Keratinocyte (primary cell): ENCODE measurements at regions not wholly inside any gene's neighbourhood (a gene's known extent, or its start where the extent isn't known, plus 50 kb on each side); places are given as distances from the start of the nearest gene placed in this dataset.

Experiments used
- DNase-seq: peaks from one replicate; pipeline ENCODE4 v3.0.0-alpha.2; 2011; ENCODE audit warnings: low read depth, missing footprints, low spot score
- FAIRE-seq: peaks from 2 replicates; lab custom pipeline; 2011; peaks lifted over from hg19 to GRCh38; lab: Jason Lieb, UNC
- H2AFZ ChIP-seq: 2 replicates; pipeline ENCODE4 v1.6.0; 2012; ENCODE audit warnings: low read length, control low read depth, inconsistent platforms; ENCODE audit not compliant: control insufficient read depth
- H3K27ac ChIP-seq: 2 replicates; pipeline ENCODE4 v1.5.1; 2011; ENCODE audit warnings: low read length; ENCODE audit not compliant: control insufficient read depth, insufficient read depth
- H3K27me3 ChIP-seq: 3 replicates; pipeline ENCODE4 v1.6.0; 2011; ENCODE audit warnings: low read length; ENCODE audit not compliant: control insufficient read depth, insufficient read depth; ENCODE audit errors: extremely low read depth
- H3K36me3 ChIP-seq, 2 experiments: 2 replicates in 1 of 2; 3 replicates in 1 of 2; pipeline ENCODE4 v1.5.1; 2011; ENCODE audit warnings: low read length in 2 of 2, mild to moderate bottlenecking in 1 of 2; ENCODE audit not compliant: control insufficient read depth in 2 of 2, insufficient read depth in 2 of 2; ENCODE audit errors: extremely low read depth in 1 of 2
- H3K4me1 ChIP-seq: 3 replicates; pipeline ENCODE4 v1.5.1; 2011; ENCODE audit warnings: low read length; ENCODE audit not compliant: control insufficient read depth, insufficient read depth; ENCODE audit errors: extremely low read depth
- H3K4me2 ChIP-seq: 3 replicates; pipeline ENCODE4 v1.6.0; 2011; ENCODE audit warnings: low read depth, low read length; ENCODE audit not compliant: control insufficient read depth, insufficient read depth; ENCODE audit errors: extremely low read depth
- H3K4me3 ChIP-seq, 3 experiments: fragments of 200-600 bp in 1 of 3; sonication (generic) in 1 of 3; 2 replicates in 2 of 3; 3 replicates in 1 of 3; pipeline ENCODE4 v1.5.1; 2011 to 2016; ENCODE audit warnings: low read length in 3 of 3, mild to moderate bottlenecking in 3 of 3, control low read depth in 2 of 3, inconsistent platforms in 1 of 3, low read depth in 1 of 3, mixed read lengths in 1 of 3, mixed run types in 1 of 3, moderate library complexity in 1 of 3; ENCODE audit not compliant: control insufficient read depth in 2 of 3, insufficient read depth in 2 of 3; ENCODE audit errors: extremely low read depth in 1 of 3
- H3K79me2 ChIP-seq: 2 replicates; pipeline ENCODE4 v1.6.0; 2012; ENCODE audit warnings: low read length; ENCODE audit not compliant: control insufficient read depth, insufficient read depth
- H3K9ac ChIP-seq: 3 replicates; pipeline ENCODE4 v1.6.0; 2011; ENCODE audit warnings: low read length; ENCODE audit not compliant: control insufficient read depth, insufficient read depth; ENCODE audit errors: extremely low read depth
- H3K9me1 ChIP-seq: 3 replicates; pipeline ENCODE4 v1.6.0; 2011; ENCODE audit warnings: low read length; ENCODE audit not compliant: control insufficient read depth, insufficient read depth; ENCODE audit errors: extremely low read depth
- H3K9me3 ChIP-seq: 2 replicates; pipeline ENCODE4 v1.5.1; 2012; ENCODE audit warnings: low read depth, low read length; ENCODE audit not compliant: control insufficient read depth
- H4K20me1 ChIP-seq: 3 replicates; pipeline ENCODE4 v1.6.0; 2011; ENCODE audit warnings: low read length; ENCODE audit not compliant: control insufficient read depth, insufficient read depth; ENCODE audit errors: extremely low read depth
- EZH2 ChIP-seq: IDR thresholded peaks from one replicate; pipeline ENCODE4 v1.6.1; 2012; ENCODE audit warnings: inconsistent platforms, mild to moderate bottlenecking, low read length, moderate library complexity
- dilution Hi-C: fragments of 300-500 bp; cut with MboI; formaldehyde crosslinking; loops from one replicate; pipeline ENCODE4 v1.7.0; 2020; ENCODE audit warnings: low sequenced_read_pairs; ENCODE audit not compliant: extremely low pct_ligation_motif_present
- TF ChIP-seq, protein P1 (sequence below), 3 experiments: IDR thresholded peaks in 1 of 3; conservative IDR thresholded peaks in 1 of 3; optimal IDR thresholded peaks in 1 of 3; 2 replicates in 2 of 3; 3 replicates in 1 of 3; pipeline versions ENCODE3 to v1.5.1; 2011; ENCODE audit warnings: low read length in 3 of 3, mild to moderate bottlenecking in 3 of 3, moderate library complexity in 2 of 3, control low read depth in 1 of 3, inconsistent platforms in 1 of 3; ENCODE audit not compliant: insufficient read depth in 2 of 3; ENCODE audit errors: extremely low read depth in 1 of 3

DNA sequence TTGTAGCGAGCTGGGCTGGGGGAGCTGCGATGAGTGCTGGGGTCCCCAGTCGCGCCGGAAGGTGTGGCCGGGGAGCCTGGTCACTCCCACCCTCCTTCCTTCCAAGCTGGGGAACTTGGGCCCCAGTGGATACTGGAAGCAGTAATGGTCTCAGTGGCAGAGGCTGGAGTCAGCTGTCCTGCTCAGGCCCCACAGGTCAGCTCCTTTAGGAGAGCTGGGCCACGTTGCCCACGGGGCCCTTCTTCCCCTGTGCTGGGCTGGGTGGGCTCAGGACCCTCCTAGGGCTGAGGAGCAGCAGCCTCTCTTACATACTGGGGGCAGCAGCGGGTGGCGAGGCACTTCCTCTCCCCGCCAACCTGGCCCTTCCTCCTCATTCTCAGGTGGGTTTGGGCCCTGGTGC is 200.6 kb upstream of the MKI67 start:
- H3K4me2 ChIP-seq: no peak overlapping the region
- H3K4me1 ChIP-seq: no peaks in the 10 kb centered on the region
- TF ChIP-seq, protein P1, sequence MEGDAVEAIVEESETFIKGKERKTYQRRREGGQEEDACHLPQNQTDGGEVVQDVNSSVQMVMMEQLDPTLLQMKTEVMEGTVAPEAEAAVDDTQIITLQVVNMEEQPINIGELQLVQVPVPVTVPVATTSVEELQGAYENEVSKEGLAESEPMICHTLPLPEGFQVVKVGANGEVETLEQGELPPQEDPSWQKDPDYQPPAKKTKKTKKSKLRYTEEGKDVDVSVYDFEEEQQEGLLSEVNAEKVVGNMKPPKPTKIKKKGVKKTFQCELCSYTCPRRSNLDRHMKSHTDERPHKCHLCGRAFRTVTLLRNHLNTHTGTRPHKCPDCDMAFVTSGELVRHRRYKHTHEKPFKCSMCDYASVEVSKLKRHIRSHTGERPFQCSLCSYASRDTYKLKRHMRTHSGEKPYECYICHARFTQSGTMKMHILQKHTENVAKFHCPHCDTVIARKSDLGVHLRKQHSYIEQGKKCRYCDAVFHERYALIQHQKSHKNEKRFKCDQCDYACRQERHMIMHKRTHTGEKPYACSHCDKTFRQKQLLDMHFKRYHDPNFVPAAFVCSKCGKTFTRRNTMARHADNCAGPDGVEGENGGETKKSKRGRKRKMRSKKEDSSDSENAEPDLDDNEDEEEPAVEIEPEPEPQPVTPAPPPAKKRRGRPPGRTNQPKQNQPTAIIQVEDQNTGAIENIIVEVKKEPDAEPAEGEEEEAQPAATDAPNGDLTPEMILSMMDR (optimal IDR thresholded peaks at IDR 0.05 in 1 of 3, IDR thresholded peaks at IDR 0.05 in 1 of 3, conservative IDR thresholded peaks at IDR 0.05 in 1 of 3; ENCODE audit: extremely low read depth in 1 of 3, insufficient read depth in 2 of 3, low read length in 3 of 3): no peak
- no peak for TF ChIP-seq EZH2
- DNase-seq: no peak
- H3K9me1 ChIP-seq: no peaks in the 10 kb centered on the region
- peaks cover 2% of the 10 kb centered on the region for H3K9me3 ChIP-seq
- dilution Hi-C loops: no loop called here
- no peak overlapping the region for H2AFZ ChIP-seq
- H3K4me3 ChIP-seq: no peak overlapping the region
- H3K27ac ChIP-seq: no peak overlapping the region
- no peak for FAIRE-seq
- no peaks in the 10 kb centered on the region for H3K79me2 ChIP-seq
- H3K9ac ChIP-seq: no peak overlapping the region
- H4K20me1 ChIP-seq: no peaks in the 10 kb centered on the region
- H3K27me3 ChIP-seq: no peaks in the 10 kb centered on the region
- no peaks in the 10 kb centered on the region for H3K36me3 ChIP-seq

GRCh38 chr10:128336401-128336800 is 210.2 kb upstream of the MKI67 start:
- Histone ChIP-seq H3K79me2 (no peaks in the 10 kb centered on the region), H3K9me3 (no peaks in the 10 kb centered on the region), H3K9ac (no peak overlapping the region), H4K20me1 (no peaks in the 10 kb centered on the region), H3K27me3 (no peaks in the 10 kb centered on the region), H3K4me2 (no peak overlapping the region), H3K4me1 (no peaks in the 10 kb centered on the region), H3K4me3 (no peak overlapping the region), H2AFZ (no peak overlapping the region), H3K27ac (no peak overlapping the region), H3K9me1 (no peaks in the 10 kb centered on the region), H3K36me3 (no peaks in the 10 kb centered on the region)
- TF ChIP-seq, protein P1 (optimal IDR thresholded peaks at IDR 0.05 in 1 of 3, IDR thresholded peaks at IDR 0.05 in 1 of 3, conservative IDR thresholded peaks at IDR 0.05 in 1 of 3; ENCODE audit: extremely low read depth in 1 of 3, insufficient read depth in 2 of 3, low read length in 3 of 3): no peak
- no peak for TF ChIP-seq EZH2
- dilution Hi-C loops: no loop called here
- DNase-seq: no peak
- no peak for FAIRE-seq
